Bronchial epithelial cell (primary cell): ENCODE measurements at regions not wholly inside any gene's neighbourhood (a gene's known extent, or its start where the extent isn't known, plus 50 kb on each side); places are given as distances from the start of the nearest gene placed in this dataset.

Source experiments
- DNase-seq: peaks from one replicate; pipeline ENCODE4 v3.0.0-alpha.2; 2010; ENCODE audit warnings: low read depth
- FAIRE-seq: peaks from 2 replicates; lab custom pipeline; 2011; peaks lifted over from hg19 to GRCh38; lab: Jason Lieb, UNC
- H3K27me3 ChIP-seq: 2 replicates; pipeline ENCODE4 v1.5.1; 2011; ENCODE audit warnings: low read length; ENCODE audit not compliant: control insufficient read depth, insufficient read depth
- H3K36me3 ChIP-seq: 2 replicates; pipeline ENCODE4 v1.5.1; 2011; ENCODE audit warnings: low read length; ENCODE audit not compliant: control insufficient read depth, insufficient read depth
- H3K4me3 ChIP-seq: 2 replicates; pipeline ENCODE4 v1.5.1; 2011; ENCODE audit warnings: mild to moderate bottlenecking, low read depth, low read length, control low read depth
- CTCF ChIP-seq: IDR thresholded peaks from 2 replicates; pipeline ENCODE4 v1.5.1; 2011; ENCODE audit warnings: mild to moderate bottlenecking, moderate library complexity, low read length, control low read depth, inconsistent platforms; ENCODE audit not compliant: insufficient read depth, severe bottlenecking

- Histone ChIP-seq H3K36me3 (no peaks in the 10 kb centered on the region), H3K4me3 (no peak overlapping the region), H3K27me3 (no peaks in the 10 kb centered on the region)
- no peak for TF ChIP-seq CTCF
- FAIRE-seq, result no peak
- DNase-seq, result no peak
Observed at GRCh38 chr17:79221597-79221996, 147.0 kb downstream of the ENGASE start.

GRCh38 chr17:79220713-79221291 is 146.2 kb downstream of the ENGASE start:
- no peaks in the 10 kb centered on the region for H3K36me3 ChIP-seq
- no peak for TF ChIP-seq CTCF
- H3K4me3 ChIP-seq, result peak overlapping the region; percentile 23
- H3K27me3 ChIP-seq, result no peaks in the 10 kb centered on the region
- FAIRE-seq (no peak), DNase-seq (peak; percentile 28)

- Histone ChIP-seq H3K4me3 (peak overlapping the region; percentile 23), H3K27me3 (no peaks in the 10 kb centered on the region), H3K36me3 (no peaks in the 10 kb centered on the region)
- no peak for DNase-seq
- TF ChIP-seq CTCF, result no peak
- FAIRE-seq, result peak; percentile 28
Observed at GRCh38 chr17:79220201-79220712, 145.6 kb downstream of the ENGASE start.

GRCh38 chr17:79219208-79219935 is 144.7 kb downstream of the ENGASE start:
- no peak for TF ChIP-seq CTCF
- DNase-seq, result no peak
- Histone ChIP-seq H3K4me3 (no peak overlapping the region), H3K36me3 (no peaks in the 10 kb centered on the region), H3K27me3 (peaks cover 2% of the 10 kb centered on the region)
- FAIRE-seq, result no peak

GRCh38 chr17:79218825-79219200 is 144.2 kb downstream of the ENGASE start:
- Histone ChIP-seq H3K36me3 (no peaks in the 10 kb centered on the region), H3K4me3 (no peak overlapping the region), H3K27me3 (peaks cover 2% of the 10 kb centered on the region)
- DNase-seq (no peak), FAIRE-seq (no peak)
- TF ChIP-seq CTCF, result no peak
